B cell (primary cell): ENCODE measurements at regions not wholly inside any gene's neighbourhood (a gene's known extent, or its start where the extent isn't known, plus 50 kb on each side); places are given as distances from the start of the nearest gene placed in this dataset.

Experiments
- CTCF ChIP-seq: fragments of 200-600 bp; IDR thresholded peaks from one replicate; pipeline ENCODE4 v1.8.0; 2022; ENCODE audit warnings: antibody characterized with exemption, mild to moderate bottlenecking
- EZH2 ChIP-seq: IDR thresholded peaks from 2 replicates; pipeline ENCODE4 v1.6.1; 2012; ENCODE audit warnings: borderline replicate concordance, low read depth, mild to moderate bottlenecking, moderate library complexity, low read length; ENCODE audit not compliant: insufficient read depth, poor library complexity, severe bottlenecking

- TF ChIP-seq CTCF (no peak), EZH2 (no peak)
Measured at GRCh38 chr6:147909640-147910039, 401.1 kb downstream of the SAMD5 start.
